ENCODE measurements at regions not wholly inside any gene's neighbourhood (a gene's known extent, or its start where the extent isn't known, plus 50 kb on each side); places are given as distances from the start of the nearest gene placed in this dataset.
A peak's percentile ranks its signal among the peaks of the same experiment; 100 is the strongest.

- H3K27me3 ChIP-seq (ENCODE audit: insufficient read depth), result 0 out of 2 replicates have a peak, but pooled peaks cover 4% of the 10 kb centered on the region
- H3K4me2 ChIP-seq, result peak overlapping the region; percentile 75; the same call in 1 of the 2 replicates
- TF ChIP-seq, protein P1, sequence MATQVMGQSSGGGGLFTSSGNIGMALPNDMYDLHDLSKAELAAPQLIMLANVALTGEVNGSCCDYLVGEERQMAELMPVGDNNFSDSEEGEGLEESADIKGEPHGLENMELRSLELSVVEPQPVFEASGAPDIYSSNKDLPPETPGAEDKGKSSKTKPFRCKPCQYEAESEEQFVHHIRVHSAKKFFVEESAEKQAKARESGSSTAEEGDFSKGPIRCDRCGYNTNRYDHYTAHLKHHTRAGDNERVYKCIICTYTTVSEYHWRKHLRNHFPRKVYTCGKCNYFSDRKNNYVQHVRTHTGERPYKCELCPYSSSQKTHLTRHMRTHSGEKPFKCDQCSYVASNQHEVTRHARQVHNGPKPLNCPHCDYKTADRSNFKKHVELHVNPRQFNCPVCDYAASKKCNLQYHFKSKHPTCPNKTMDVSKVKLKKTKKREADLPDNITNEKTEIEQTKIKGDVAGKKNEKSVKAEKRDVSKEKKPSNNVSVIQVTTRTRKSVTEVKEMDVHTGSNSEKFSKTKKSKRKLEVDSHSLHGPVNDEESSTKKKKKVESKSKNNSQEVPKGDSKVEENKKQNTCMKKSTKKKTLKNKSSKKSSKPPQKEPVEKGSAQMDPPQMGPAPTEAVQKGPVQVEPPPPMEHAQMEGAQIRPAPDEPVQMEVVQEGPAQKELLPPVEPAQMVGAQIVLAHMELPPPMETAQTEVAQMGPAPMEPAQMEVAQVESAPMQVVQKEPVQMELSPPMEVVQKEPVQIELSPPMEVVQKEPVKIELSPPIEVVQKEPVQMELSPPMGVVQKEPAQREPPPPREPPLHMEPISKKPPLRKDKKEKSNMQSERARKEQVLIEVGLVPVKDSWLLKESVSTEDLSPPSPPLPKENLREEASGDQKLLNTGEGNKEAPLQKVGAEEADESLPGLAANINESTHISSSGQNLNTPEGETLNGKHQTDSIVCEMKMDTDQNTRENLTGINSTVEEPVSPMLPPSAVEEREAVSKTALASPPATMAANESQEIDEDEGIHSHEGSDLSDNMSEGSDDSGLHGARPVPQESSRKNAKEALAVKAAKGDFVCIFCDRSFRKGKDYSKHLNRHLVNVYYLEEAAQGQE (IDR thresholded peaks at IDR 0.05; ENCODE audit: unreplicated experiment), result no peak
- TF ChIP-seq JUNB (IDR thresholded peaks at IDR 0.05; ENCODE audit: unreplicated experiment) (no peak), STAT1 (IDR thresholded peaks at IDR 0.05; ENCODE audit: unreplicated experiment) (no peak), POLR2AphosphoS5 (IDR thresholded peaks at IDR 0.05; ENCODE audit: low read depth) (no peak), ZNF462 (CRISPR knock-in tag; IDR thresholded peaks at IDR 0.05) (no peak), ZNF331 (CRISPR knock-in tag; IDR thresholded peaks at IDR 0.05; ENCODE audit: low read depth) (no peak), EZH2phosphoT487 (IDR thresholded peaks at IDR 0.05; ENCODE audit: unreplicated experiment) (no peak), EZH2 (IDR thresholded peaks at IDR 0.05; ENCODE audit: low read depth, unreplicated experiment) (no peak), ZNF114 (CRISPR knock-in tag; IDR thresholded peaks at IDR 0.05) (no peak)
- TF ChIP-seq, protein P2, sequence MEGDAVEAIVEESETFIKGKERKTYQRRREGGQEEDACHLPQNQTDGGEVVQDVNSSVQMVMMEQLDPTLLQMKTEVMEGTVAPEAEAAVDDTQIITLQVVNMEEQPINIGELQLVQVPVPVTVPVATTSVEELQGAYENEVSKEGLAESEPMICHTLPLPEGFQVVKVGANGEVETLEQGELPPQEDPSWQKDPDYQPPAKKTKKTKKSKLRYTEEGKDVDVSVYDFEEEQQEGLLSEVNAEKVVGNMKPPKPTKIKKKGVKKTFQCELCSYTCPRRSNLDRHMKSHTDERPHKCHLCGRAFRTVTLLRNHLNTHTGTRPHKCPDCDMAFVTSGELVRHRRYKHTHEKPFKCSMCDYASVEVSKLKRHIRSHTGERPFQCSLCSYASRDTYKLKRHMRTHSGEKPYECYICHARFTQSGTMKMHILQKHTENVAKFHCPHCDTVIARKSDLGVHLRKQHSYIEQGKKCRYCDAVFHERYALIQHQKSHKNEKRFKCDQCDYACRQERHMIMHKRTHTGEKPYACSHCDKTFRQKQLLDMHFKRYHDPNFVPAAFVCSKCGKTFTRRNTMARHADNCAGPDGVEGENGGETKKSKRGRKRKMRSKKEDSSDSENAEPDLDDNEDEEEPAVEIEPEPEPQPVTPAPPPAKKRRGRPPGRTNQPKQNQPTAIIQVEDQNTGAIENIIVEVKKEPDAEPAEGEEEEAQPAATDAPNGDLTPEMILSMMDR (conservative IDR thresholded peaks at IDR 0.05; ENCODE audit: low read depth in 2 of 2), result no peak
- Mint-ChIP-seq H3K4me1 (peaks cover 9% of the 10 kb centered on the region), H3K4me3 (no peak overlapping the region), H3K9me3 (peaks cover 9% of the 10 kb centered on the region), H3K27ac (no peak overlapping the region), H3K36me3 (ENCODE audit: low read depth) (peaks cover 9% of the 10 kb centered on the region), H3K27me3 (ENCODE audit: insufficient read depth, low read depth, poor library complexity) (peaks cover 8% of the 10 kb centered on the region)
- no peaks in the 10 kb centered on the region for H3K79me2 ChIP-seq (replicated peaks; ENCODE audit: insufficient read depth)
- no peaks in the 10 kb centered on the region for H3K9me2 ChIP-seq (ENCODE audit: insufficient read depth)
- H3K27ac ChIP-seq (ENCODE audit: low read depth), result no peak overlapping the region
- no peaks in the 10 kb centered on the region for H3F3A ChIP-seq (replicated peaks; ENCODE audit: low read depth)
- H3K36me3 ChIP-seq (ENCODE audit: insufficient read depth), result no peaks in the 10 kb centered on the region
- no peaks in the 10 kb centered on the region for H4K20me1 ChIP-seq (replicated peaks; ENCODE audit: insufficient read depth)
- ATAC-seq (no peak), DNase-seq (ENCODE audit: low spot score) (no peak)
- H2AFZ ChIP-seq, result peak overlapping the region; percentile 98
- peaks cover 8% of the 10 kb centered on the region for H3K4me1 ChIP-seq (ENCODE audit: insufficient read depth)
- peak overlapping the region; percentile 46; the same call in 1 of the 2 replicates for H3K4me3 ChIP-seq
Measured at GRCh38 chr2:43068631-43069517, 157.5 kb downstream of the ZFP36L2 start.

All from GM23338 (cell line).